ENCODE measurements at regions not wholly inside any gene's neighbourhood (a gene's known extent, or its start where the extent isn't known, plus 50 kb on each side); places are given as distances from the start of the nearest gene placed in this dataset.

DNA sequence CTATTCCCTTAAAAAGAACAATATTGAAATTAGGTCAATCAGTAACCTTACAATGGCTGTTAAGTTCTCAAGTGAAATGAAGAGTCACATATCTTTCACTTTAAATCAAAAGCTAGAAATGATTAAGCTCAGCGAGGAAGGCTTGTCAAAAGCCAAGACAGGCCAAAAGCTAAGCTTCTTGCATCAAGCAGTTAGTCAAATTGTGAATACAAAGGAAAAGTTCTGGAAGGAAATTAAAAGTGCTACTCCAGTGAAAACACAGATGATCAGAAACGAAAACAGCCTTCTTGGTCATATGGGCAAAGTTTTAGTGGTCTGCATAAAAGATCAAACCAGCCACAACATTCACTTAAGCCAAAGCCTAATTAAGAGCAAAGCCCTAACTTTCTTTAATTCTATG is 402.6 kb upstream of the ZEB2 start:
- H3K4me3 ChIP-seq (ENCODE audit: low read depth, low read length): no peak overlapping the region
- no peak for DNase-seq (ENCODE audit: low read depth)
- TF ChIP-seq, protein P1, sequence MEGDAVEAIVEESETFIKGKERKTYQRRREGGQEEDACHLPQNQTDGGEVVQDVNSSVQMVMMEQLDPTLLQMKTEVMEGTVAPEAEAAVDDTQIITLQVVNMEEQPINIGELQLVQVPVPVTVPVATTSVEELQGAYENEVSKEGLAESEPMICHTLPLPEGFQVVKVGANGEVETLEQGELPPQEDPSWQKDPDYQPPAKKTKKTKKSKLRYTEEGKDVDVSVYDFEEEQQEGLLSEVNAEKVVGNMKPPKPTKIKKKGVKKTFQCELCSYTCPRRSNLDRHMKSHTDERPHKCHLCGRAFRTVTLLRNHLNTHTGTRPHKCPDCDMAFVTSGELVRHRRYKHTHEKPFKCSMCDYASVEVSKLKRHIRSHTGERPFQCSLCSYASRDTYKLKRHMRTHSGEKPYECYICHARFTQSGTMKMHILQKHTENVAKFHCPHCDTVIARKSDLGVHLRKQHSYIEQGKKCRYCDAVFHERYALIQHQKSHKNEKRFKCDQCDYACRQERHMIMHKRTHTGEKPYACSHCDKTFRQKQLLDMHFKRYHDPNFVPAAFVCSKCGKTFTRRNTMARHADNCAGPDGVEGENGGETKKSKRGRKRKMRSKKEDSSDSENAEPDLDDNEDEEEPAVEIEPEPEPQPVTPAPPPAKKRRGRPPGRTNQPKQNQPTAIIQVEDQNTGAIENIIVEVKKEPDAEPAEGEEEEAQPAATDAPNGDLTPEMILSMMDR (conservative IDR thresholded peaks at IDR 0.05; ENCODE audit: low read depth, low read length): no peak

DNA sequence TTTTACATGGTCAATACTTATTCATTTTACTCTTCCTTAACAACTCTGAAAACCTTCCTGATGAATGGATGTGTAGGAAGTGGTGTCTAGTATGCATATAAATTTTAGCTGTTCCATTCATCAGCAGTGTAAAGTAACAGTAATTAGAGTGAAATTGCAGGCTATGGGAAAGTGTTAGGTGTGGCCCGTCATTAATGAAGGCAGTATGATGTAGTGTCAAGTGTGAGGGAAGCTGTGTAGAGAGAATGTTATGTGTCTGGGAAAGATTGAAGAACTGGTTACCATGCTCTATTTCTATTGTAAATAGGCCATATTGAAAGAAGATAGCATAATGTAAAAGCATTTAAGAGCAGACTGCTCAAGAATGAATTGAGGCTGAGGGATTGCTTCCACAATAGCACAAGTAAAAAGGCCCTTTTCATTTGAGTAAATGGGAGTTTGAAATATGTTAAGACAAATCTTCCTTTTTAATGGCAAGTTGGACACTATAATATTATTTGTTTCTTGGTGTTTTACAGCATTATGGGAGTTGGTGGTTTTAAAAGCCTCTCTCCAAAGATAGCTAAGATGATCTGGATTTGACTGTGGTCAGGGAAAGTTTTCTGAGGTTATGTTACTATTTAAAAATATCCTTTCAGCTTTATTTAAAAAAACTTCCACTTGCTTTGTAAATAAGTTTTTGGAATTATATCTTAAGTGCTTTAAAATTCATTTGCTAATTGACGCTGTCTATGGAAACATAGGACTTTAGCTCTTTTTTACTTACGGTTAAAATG is 401.0 kb upstream of the ZEB2 start:
- TF ChIP-seq, protein P1 (conservative IDR thresholded peaks at IDR 0.05; ENCODE audit: low read depth, low read length): no peak
- no peak for DNase-seq (ENCODE audit: low read depth)
- H3K4me3 ChIP-seq (ENCODE audit: low read depth, low read length): no peak overlapping the region

DNA sequence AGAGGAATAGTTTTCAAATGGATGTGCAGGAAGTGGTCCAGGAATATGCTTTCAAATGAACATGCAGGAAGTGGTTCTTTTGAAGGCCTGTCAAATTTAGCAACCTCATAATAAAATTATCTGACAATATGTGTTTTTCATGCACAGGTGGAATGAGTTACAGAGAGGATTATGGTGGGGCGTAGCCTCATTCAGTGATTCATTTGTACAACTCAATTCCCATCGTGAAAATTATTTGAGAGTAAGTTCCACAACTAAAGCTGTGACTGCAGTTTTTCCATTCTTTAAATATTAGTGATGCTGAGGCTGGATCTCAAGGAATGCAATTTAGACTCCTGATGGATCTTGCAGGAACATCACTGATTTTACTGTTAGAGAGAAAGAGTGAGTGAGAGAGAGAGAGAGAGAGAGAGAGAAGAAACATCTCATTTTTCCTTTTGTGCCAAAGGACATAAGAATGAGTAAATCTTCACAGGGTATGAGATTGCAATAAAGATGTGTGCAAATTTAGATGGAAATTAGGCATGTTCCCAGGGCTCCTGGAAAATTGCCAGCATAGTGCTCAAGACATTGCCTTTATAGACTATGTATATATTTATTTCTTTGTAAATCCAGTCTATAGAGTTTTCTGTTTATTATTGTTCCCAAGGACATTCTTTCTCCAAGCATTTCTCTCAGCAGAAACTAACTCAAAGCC is 394.9 kb upstream of the ZEB2 start:
- no peak overlapping the region for H3K4me3 ChIP-seq (ENCODE audit: low read depth, low read length)
- no peak for DNase-seq (ENCODE audit: low read depth)
- TF ChIP-seq, protein P1 (conservative IDR thresholded peaks at IDR 0.05; ENCODE audit: low read depth, low read length): no peak

DNA sequence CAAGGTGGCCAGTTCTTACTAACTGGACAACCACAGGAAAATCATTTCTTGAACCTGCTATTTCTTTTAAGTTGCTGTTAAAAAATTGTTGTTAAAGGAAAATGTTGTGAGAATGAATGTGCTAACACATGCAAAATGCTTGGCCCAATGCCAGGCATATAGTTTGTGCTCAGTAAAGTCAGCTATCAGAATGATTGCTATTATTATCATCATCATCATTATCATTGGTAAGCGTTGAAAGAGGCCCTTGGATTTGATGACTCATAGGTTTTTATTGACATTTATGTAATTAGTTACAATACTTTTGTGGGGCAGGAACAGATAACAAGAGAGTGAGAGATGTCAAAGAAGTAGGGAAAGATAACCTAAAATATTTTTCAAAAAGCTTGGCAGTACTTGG is 394.2 kb upstream of the ZEB2 start:
- no peak for DNase-seq (ENCODE audit: low read depth)
- TF ChIP-seq, protein P1 (conservative IDR thresholded peaks at IDR 0.05; ENCODE audit: low read depth, low read length): no peak
- no peak overlapping the region for H3K4me3 ChIP-seq (ENCODE audit: low read depth, low read length)

DNA sequence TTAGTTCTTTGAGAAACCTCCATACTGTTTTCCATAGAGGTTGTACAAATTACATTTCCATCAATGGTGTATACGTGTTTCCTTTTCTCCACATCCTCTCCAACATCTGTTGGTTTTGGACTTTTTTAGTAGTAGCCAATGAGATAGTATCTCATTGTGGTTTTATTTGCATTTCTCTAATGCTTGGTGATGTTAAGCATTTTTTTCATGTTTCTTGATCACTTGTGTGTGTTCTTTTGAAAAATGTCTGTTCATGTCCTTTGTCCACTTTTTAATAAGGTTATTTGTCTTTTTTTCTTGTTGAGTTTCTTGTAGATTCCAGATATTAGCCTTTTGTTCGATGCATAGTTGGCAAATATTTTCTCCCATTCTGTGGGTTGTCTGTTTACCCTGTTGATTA is 392.3 kb upstream of the ZEB2 start:
- TF ChIP-seq, protein P1 (conservative IDR thresholded peaks at IDR 0.05; ENCODE audit: low read depth, low read length): no peak
- no peak overlapping the region for H3K4me3 ChIP-seq (ENCODE audit: low read depth, low read length)
- no peak for DNase-seq (ENCODE audit: low read depth)

DNA sequence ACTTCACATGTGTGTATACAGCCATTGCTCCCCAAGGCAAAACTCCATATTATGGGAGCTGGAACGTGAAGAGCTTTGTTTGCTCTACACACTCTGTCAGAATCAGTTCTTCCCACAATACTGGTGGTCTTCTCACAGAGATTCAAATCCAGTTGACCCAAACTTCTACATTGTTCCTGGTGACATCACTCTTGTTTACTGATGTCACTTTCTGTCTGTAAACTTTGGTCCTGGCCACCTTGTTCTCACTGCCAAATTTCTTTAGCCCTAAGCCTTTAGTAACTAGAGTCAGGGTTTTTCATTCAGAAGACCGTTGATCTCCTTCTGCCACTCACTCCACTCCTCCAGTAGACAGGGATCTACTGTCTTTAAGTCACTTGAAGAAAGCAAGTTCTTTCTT is 386.0 kb upstream of the ZEB2 start:
- H3K4me3 ChIP-seq (ENCODE audit: low read depth, low read length): no peak overlapping the region
- no peak for DNase-seq (ENCODE audit: low read depth)
- TF ChIP-seq, protein P1 (conservative IDR thresholded peaks at IDR 0.05; ENCODE audit: low read depth, low read length): no peak
